Stimulated activated memory B cell treated with anti-CD40 and anti-IgM and Interleukin-4, amounts not matched to agents 10 μg/mL and 1 μg/mL and 100 μg/mL, for 72 hours (primary cell): ENCODE measurements at regions not wholly inside any gene's neighbourhood (a gene's known extent, or its start where the extent isn't known, plus 50 kb on each side); places are given as distances from the start of the nearest gene placed in this dataset.

Experiments used
- ATAC-seq: fragments of 150-1000 bp; cut with Tn5 transposase; 2 replicates; pipeline ENCODE4 v1.10.0; 2021
- H3K27ac Mint-ChIP-seq: one replicate; pipeline ENCODE4 v1.8.0; 2022; ENCODE audit warnings: mild to moderate bottlenecking, mixed read lengths
- H3K27me3 Mint-ChIP-seq: one replicate; pipeline ENCODE4 v1.8.0; 2022; ENCODE audit warnings: mixed read lengths
- H3K36me3 Mint-ChIP-seq: one replicate; pipeline ENCODE4 v1.8.0; 2022; ENCODE audit warnings: mixed read lengths
- H3K4me1 Mint-ChIP-seq: one replicate; pipeline ENCODE4 v1.8.0; 2022; ENCODE audit warnings: mixed read lengths
- H3K4me3 Mint-ChIP-seq: one replicate; pipeline ENCODE4 v1.8.0; 2022; ENCODE audit warnings: mild to moderate bottlenecking, moderate library complexity, mixed read lengths
- H3K9me3 Mint-ChIP-seq: one replicate; pipeline ENCODE4 v1.8.0; 2022; ENCODE audit warnings: mixed read lengths

DNA sequence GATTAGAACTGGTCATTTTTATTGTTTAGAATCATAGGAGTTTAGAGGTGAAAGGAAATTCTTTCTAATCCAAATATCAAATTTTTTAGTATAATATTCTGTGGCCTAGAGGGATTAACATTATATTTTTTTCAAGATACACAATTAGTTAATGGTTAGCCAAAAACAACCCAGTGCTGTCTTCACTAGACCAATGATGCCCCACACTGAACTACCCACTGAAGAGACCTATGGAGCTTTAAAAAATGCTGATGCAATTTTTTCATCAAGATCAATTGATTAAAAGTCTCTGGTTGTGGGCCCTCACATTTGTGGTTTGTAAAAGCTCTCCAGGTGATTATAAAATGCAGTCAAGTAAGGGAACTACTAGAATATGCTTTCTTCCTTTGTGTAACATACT, 274.1 kb upstream of the C9orf72 start:
- Mint-ChIP-seq H3K4me1 (no peaks in the 10 kb centered on the region), H3K27ac (no peak overlapping the region), H3K27me3 (no peaks in the 10 kb centered on the region), H3K36me3 (no peaks in the 10 kb centered on the region), H3K9me3 (peaks cover 4% of the 10 kb centered on the region), H3K4me3 (no peak overlapping the region)
- ATAC-seq = no peak

DNA sequence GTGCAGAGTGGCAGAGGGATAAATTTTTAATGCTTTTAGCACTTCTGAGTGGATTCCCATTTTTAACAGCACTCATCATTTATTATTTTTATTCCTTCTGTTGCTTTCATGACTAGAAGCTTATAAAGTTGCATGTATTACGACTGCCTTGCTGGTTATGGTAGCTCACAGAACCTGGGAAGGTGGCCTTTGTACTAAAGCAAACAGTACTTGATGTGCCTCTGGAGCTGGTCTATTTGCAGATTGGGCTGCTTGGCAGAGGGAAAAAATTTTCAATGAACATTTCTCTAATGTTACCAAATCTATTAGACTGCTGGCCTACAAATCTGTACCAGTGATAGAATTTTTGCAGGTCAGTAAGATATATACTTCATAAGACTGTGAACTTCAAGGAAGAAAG, 274.5 kb upstream of the C9orf72 start:
- H3K9me3 Mint-ChIP-seq = peaks cover 4% of the 10 kb centered on the region
- ATAC-seq = no peak
- H3K36me3 Mint-ChIP-seq = no peaks in the 10 kb centered on the region
- no peaks in the 10 kb centered on the region for H3K4me1 Mint-ChIP-seq
- no peak overlapping the region for H3K4me3 Mint-ChIP-seq
- H3K27me3 Mint-ChIP-seq = no peaks in the 10 kb centered on the region
- no peak overlapping the region for H3K27ac Mint-ChIP-seq

DNA sequence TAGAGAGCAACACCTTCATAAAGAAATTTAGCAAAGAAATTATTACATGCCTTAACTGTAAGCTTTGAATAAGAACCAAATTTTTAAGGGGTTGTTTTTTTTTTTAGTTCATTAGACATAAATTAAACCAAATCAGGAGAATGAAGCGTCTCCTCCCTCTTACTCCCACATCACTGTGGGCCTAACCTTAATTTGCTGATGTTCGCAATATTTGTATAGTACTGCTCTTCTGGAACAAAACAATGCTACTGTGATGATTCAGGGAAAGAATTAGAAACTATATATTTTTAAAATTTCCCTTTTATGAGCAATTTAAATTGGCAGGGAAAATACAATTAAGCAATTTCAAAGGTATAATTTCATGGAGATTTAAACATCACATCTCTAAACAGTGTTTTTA, 275.0 kb upstream of the C9orf72 start:
- Mint-ChIP-seq H3K27ac (no peak overlapping the region), H3K4me3 (no peak overlapping the region), H3K27me3 (no peaks in the 10 kb centered on the region), H3K4me1 (no peaks in the 10 kb centered on the region), H3K9me3 (peaks cover 4% of the 10 kb centered on the region), H3K36me3 (no peaks in the 10 kb centered on the region)
- ATAC-seq = no peak

DNA sequence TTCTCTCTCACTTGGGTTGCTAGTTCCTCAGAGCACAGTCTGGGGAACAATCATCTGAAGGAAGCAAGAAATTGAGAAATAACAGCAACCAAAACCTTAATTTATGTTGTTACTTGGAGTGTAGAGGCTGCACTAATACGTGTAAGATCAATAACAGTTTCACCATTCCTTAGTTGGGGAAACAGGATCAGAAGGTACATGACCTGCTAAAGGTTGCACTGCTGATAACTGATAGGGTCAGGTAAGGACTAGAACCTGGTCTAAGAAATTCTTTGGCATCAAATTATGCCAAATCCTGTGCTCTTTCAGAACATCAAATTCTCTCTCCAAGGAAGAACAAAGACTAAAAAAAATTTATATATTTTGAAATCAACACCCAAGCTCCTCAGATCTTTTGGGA, 278.6 kb upstream of the C9orf72 start:
- Mint-ChIP-seq H3K27me3 (no peaks in the 10 kb centered on the region), H3K36me3 (no peaks in the 10 kb centered on the region), H3K4me1 (no peaks in the 10 kb centered on the region), H3K9me3 (no peaks in the 10 kb centered on the region), H3K4me3 (no peak overlapping the region), H3K27ac (no peak overlapping the region)
- ATAC-seq = no peak

DNA sequence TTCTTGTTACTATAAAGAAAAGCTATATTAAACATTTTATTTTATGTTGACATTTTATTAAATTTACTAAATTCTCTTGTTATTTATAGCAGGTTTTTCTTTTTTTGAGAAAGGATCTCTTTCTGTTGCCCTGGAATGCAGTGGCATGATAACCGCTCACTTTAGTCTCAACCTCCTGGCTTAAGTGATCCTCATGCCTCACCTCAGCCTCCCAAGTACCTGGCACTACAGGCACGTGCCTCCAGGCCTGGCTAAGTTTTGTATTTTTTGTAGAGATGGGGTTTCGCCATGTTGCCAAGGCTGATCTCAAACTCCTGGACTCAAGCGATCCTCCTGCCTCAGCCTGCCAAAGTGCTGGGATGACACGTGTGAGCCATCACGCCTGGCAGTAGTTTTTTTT, 280.2 kb upstream of the C9orf72 start:
- no peaks in the 10 kb centered on the region for H3K4me1 Mint-ChIP-seq
- ATAC-seq = no peak
- H3K27ac Mint-ChIP-seq = no peak overlapping the region
- no peaks in the 10 kb centered on the region for H3K27me3 Mint-ChIP-seq
- no peaks in the 10 kb centered on the region for H3K36me3 Mint-ChIP-seq
- no peak overlapping the region for H3K4me3 Mint-ChIP-seq
- no peaks in the 10 kb centered on the region for H3K9me3 Mint-ChIP-seq

DNA sequence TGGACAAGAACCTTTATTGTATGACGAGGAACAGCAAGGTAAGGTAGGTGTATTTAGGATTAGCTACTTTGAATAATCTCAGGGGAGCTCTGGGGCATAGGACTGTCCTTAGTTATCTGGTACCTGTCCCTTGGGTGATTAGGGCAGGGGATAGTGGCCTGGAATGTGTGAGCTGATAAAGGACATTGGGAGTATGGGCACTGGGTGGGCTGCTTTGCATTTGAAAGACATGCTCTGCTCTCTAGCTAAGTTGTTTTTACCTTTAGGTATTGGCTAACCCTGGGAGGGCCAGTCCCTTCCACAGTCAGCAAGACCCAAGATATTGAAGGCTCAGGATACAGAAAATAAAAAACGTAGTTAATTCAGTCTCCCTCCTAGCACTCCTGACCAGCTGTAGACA, 282.8 kb upstream of the C9orf72 start:
- no peak overlapping the region for H3K4me3 Mint-ChIP-seq
- H3K36me3 Mint-ChIP-seq = no peaks in the 10 kb centered on the region
- H3K27ac Mint-ChIP-seq = no peak overlapping the region
- no peaks in the 10 kb centered on the region for H3K9me3 Mint-ChIP-seq
- no peaks in the 10 kb centered on the region for H3K4me1 Mint-ChIP-seq
- H3K27me3 Mint-ChIP-seq = peaks cover 8% of the 10 kb centered on the region
- ATAC-seq = no peak

DNA sequence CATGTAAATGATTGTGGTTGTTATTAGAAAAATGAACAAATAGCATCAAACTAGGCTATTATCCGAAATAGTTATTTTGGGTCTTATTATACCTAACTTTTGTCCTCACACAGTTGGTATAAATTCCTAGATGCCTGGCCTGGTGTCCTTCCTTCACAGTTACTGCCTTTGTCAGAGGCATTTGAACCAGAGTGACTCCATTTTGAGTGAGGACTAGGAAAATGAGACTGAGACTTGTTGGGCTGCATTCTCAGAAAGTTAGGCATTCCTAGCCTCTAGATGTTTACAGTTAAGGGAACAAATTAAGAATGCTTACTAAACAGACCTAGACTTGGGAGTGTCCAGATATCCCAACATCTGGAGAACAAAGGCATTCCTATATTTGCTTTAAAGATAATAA, 283.5 kb upstream of the C9orf72 start:
- no peak overlapping the region for H3K4me3 Mint-ChIP-seq
- H3K9me3 Mint-ChIP-seq = no peaks in the 10 kb centered on the region
- no peak for ATAC-seq
- no peaks in the 10 kb centered on the region for H3K36me3 Mint-ChIP-seq
- H3K27me3 Mint-ChIP-seq = peaks cover 8% of the 10 kb centered on the region
- no peak overlapping the region for H3K27ac Mint-ChIP-seq
- H3K4me1 Mint-ChIP-seq = no peaks in the 10 kb centered on the region

DNA sequence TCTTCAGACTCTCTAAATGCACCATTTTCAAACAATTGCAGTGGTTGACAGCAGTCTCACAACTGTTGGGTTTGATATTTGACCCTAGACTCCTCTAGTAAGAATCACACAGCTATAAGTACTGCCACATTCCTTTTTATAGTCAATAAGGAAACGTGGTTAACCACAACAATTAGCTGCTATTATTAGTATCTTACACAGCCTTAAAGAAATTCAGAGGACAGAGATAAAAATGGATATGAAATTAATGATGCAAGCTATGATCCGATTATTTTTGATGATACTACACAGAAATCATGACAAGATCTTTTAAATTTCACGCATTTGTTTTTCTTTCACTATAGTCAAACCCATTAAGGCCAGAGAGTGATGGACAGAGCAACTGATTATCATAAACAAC, 288.6 kb upstream of the C9orf72 start:
- ATAC-seq = no peak
- Mint-ChIP-seq H3K27me3 (peaks cover 8% of the 10 kb centered on the region), H3K36me3 (no peaks in the 10 kb centered on the region), H3K9me3 (no peaks in the 10 kb centered on the region), H3K4me1 (no peaks in the 10 kb centered on the region), H3K27ac (no peak overlapping the region), H3K4me3 (no peak overlapping the region)

DNA sequence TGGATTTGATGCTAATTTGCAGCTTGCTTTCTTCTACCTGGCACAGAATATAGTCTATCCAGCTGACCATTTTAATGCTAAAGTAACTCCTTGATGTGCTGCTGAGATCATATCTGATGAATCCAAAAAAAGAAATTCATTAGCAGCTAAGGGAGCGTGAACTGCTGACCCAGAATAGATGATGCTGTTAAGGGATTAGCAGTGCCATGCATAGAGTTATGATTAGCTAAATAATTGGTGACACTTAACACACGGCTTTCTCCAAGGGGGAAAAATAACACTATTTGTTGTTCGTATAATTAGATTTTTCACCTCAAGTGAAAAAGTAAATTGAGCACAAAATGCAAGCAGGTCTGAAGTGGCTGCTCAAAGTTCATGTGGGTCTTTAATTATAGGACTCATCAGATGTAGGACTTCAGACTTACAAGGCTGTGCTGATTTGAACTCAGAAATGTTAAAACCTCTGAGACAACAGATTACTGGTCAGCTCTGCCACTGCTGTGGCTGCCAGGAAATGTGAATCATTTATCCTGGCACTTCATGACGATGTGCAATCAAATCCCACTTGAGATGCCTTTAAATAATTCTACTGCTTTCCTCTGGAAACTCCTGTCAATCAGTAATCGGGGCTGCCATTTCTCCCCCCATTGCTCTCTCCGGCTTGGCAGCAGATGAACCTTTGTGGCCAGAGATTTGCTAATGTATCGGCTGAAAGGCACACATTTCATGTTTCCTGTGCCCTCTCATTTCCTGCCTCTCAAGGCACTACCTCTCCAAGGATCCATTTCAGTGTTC, 291.6 kb upstream of the C9orf72 start:
- no peaks in the 10 kb centered on the region for H3K36me3 Mint-ChIP-seq
- H3K4me1 Mint-ChIP-seq = no peaks in the 10 kb centered on the region
- peak; percentile 40 for ATAC-seq
- H3K27ac Mint-ChIP-seq = no peak overlapping the region
- H3K27me3 Mint-ChIP-seq = peaks cover 8% of the 10 kb centered on the region
- no peaks in the 10 kb centered on the region for H3K9me3 Mint-ChIP-seq
- no peak overlapping the region for H3K4me3 Mint-ChIP-seq

DNA sequence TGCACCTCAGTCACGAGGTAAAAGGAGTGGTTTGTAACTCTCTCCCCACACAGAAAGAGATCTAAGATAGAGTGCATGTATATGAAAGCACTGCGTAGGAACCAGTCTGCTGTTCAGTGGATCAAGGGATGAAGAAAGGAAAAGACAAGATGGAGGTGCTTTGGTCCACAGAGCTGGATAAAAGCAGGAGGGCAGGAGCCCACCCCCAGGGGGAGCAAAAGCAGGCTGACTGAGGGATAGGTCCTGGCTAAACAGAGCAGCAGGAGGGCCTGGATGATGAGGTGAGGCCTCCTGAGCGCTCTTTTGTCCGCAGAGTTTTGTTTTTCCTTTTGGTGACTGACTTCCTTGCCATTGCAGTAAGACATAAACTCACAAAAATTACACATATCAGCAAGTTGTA, 293.5 kb upstream of the C9orf72 start:
- ATAC-seq = no peak
- no peaks in the 10 kb centered on the region for H3K27me3 Mint-ChIP-seq
- no peak overlapping the region for H3K27ac Mint-ChIP-seq
- H3K9me3 Mint-ChIP-seq = no peaks in the 10 kb centered on the region
- no peaks in the 10 kb centered on the region for H3K36me3 Mint-ChIP-seq
- no peaks in the 10 kb centered on the region for H3K4me1 Mint-ChIP-seq
- H3K4me3 Mint-ChIP-seq = no peak overlapping the region

DNA sequence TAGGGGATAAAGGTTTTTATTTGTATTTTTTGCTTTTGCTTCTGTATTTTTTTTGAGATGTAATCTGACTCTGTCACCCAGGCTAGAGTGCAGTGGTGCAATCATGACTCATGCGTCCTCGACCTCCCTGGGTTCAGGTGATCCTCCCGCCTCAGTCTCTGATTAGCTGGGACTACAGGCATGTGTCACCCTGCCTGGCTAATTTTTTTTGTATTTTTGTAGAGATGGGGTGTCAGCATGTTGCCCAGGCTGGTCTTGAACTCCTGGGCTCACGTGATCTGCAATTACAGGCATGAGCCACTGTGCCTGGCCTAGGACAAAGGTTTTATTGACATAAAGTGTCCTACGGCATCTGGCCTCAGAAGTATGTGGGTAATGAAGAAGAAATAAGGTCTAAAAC, 297.1 kb upstream of the C9orf72 start:
- Mint-ChIP-seq H3K9me3 (no peaks in the 10 kb centered on the region), H3K27ac (no peak overlapping the region), H3K4me1 (no peaks in the 10 kb centered on the region), H3K4me3 (no peak overlapping the region), H3K36me3 (no peaks in the 10 kb centered on the region), H3K27me3 (no peaks in the 10 kb centered on the region)
- ATAC-seq = no peak

DNA sequence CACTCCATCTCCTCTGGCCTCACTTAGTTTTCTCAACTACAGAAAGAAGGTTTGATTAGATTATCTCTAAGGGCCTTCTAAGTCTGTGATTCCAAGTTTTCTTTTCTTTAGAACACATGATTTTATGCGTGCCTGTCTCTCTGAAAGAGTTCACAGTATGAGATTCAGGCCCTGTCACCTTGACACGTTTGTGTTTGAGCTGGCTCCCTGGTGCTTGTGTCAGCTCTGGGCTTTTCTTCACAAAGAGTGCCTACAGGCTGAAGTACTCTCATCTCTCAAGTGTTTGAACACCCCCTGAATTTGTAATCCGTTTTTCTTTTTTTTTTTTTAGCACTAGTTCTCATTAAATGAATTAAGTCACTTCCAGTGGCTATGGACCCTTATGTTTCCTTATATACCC, 306.9 kb upstream of the C9orf72 start:
- Mint-ChIP-seq H3K9me3 (peaks cover 6% of the 10 kb centered on the region), H3K4me3 (no peak overlapping the region), H3K36me3 (no peaks in the 10 kb centered on the region), H3K27ac (no peak overlapping the region), H3K4me1 (no peaks in the 10 kb centered on the region), H3K27me3 (no peaks in the 10 kb centered on the region)
- ATAC-seq = no peak

DNA sequence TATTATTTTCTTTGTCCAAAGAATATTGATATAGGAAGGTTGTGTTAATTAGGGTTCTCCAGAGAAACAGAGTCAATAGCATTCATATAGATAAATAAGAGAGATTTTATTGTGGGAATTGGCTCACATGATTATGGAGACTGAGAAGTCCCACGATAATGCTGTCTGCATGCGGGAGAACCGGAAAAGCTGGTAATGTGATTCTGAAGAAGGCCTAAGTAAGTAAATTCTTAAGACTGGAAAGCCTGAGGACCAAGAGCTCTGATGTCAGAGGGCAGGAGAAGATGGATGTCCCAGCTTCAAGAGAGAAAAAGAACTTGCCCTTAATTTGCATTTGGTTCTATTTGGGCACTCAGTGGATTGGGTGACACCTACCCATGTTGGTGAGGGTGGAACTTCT, 307.4 kb upstream of the C9orf72 start:
- Mint-ChIP-seq H3K36me3 (no peaks in the 10 kb centered on the region), H3K27me3 (no peaks in the 10 kb centered on the region), H3K4me1 (no peaks in the 10 kb centered on the region), H3K27ac (no peak overlapping the region), H3K9me3 (peaks cover 6% of the 10 kb centered on the region), H3K4me3 (no peak overlapping the region)
- no peak for ATAC-seq

DNA sequence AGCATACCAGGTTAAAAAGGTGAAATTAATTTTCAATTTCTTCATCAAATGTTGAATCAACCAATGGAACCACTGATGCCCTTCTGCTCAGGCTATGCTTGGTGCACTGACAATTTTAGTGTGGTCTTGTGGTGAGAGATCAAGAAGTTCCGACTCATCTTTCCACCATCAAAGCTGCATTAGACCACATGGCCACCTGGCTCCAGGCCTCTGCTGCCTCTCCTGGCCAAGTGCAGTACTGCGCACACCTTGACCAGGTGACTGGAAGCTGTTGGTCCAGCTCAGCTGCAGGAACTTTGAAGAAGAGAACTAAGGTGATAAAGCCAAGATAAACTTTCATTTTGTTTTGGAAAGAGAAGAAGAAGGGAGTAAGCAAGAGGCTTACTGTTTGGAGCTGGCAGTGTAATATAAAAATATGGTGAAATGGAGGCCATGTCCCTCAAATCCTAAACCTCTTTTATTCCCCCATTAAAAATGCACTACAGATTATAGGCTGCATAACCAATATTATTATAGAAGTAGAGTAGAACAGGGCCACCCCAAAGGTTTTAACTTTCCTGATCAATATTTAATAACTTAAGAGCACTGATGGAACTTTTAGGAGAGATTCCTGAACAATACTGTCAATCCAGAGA, 315.5 kb upstream of the C9orf72 start:
- no peaks in the 10 kb centered on the region for H3K36me3 Mint-ChIP-seq
- no peak overlapping the region for H3K4me3 Mint-ChIP-seq
- no peaks in the 10 kb centered on the region for H3K4me1 Mint-ChIP-seq
- no peak for ATAC-seq
- H3K27ac Mint-ChIP-seq = no peak overlapping the region
- peaks cover 8% of the 10 kb centered on the region for H3K9me3 Mint-ChIP-seq
- H3K27me3 Mint-ChIP-seq = no peaks in the 10 kb centered on the region

DNA sequence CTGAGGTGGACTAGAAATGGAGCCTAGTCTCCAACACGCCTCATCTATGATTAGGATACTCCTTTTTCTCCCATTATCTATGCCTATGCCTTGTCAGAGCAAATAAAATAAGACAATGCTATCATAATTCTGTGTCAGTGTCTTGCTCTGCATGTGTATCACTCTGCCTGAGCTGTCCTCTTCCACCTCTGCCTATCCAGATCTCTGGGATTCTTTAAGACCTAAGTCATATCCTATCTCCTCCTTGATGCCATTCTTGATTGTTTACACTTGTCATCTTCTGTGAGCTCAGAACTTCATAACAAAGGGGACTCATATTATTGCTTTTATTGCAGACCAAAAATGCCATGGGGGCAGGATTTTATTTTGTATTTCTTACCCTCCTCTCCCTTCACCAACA, 351.2 kb upstream of the C9orf72 start:
- Mint-ChIP-seq H3K4me1 (no peaks in the 10 kb centered on the region), H3K36me3 (no peaks in the 10 kb centered on the region), H3K9me3 (no peaks in the 10 kb centered on the region), H3K27ac (no peak overlapping the region), H3K27me3 (no peaks in the 10 kb centered on the region), H3K4me3 (no peak overlapping the region)
- peak; percentile 15 for ATAC-seq

DNA sequence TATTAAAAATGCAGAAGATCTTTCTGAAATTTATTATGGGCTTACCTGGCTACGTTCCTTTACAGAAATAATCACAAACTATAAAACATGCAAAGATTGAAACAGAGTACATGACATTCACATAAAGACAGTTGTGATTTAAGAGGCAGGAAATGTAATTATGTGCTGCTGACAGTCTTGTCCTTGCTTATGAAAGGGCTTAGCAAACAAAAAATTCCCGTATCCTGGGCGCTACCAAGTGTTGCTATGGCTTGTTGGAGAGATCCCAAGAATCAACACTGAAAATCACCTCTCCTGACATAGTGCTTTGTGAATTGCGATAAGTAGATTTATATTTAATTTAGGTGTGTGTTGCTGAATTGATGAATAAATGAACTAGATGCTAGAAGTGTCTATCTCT, 352.5 kb upstream of the C9orf72 start:
- Mint-ChIP-seq H3K4me3 (no peak overlapping the region), H3K4me1 (no peaks in the 10 kb centered on the region)

More for the DNA sequence above, 352.5 kb upstream of the C9orf72 start:
- ATAC-seq = no peak
- Mint-ChIP-seq H3K36me3 (no peaks in the 10 kb centered on the region), H3K27me3 (no peaks in the 10 kb centered on the region), H3K27ac (no peak overlapping the region), H3K9me3 (no peaks in the 10 kb centered on the region)
